GM19239 (cell line): ENCODE measurements at regions not wholly inside any gene's neighbourhood (a gene's known extent, or its start where the extent isn't known, plus 50 kb on each side); places are given as distances from the start of the nearest gene placed in this dataset.

ENCODE experiments used
- DNase-seq: peaks from one replicate; pipeline ENCODE4 v3.0.0; 2011; ENCODE audit warnings: low spot score; ENCODE audit not compliant: insufficient read length
- FAIRE-seq: peaks from 2 replicates; lab custom pipeline; 2011; peaks lifted over from hg19 to GRCh38; lab: Jason Lieb, UNC

- DNase-seq (no peak), FAIRE-seq (no peak)
Measured at GRCh38 chr11:10386361-10386760, 68.7 kb upstream of the AMPD3 start.

DNA sequence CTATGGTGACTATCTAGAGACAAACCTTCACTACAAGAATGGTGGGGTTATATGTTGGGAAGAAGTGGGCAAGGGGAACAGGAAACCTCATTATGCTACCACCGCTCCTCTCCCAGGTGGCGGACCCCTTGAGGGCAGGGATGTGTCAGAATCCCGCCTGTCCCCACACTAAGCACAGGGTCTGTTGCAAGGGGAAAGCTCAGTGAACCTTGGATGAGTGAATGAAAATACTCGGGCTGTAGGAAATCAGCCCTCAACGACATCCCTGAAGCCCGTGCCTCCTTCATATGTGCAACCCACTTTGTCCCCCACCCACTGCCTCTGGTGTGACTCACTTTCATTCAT is 68.2 kb upstream of the AMPD3 start:
- no peak for FAIRE-seq
- no peak for DNase-seq

GRCh38 chr11:10387206-10388083 is 67.6 kb upstream of the AMPD3 start:
- DNase-seq (no peak), FAIRE-seq (no peak)

GRCh38 chr11:10388101-10388500 is 67.0 kb upstream of the AMPD3 start:
- FAIRE-seq (no peak), DNase-seq (no peak)

DNA sequence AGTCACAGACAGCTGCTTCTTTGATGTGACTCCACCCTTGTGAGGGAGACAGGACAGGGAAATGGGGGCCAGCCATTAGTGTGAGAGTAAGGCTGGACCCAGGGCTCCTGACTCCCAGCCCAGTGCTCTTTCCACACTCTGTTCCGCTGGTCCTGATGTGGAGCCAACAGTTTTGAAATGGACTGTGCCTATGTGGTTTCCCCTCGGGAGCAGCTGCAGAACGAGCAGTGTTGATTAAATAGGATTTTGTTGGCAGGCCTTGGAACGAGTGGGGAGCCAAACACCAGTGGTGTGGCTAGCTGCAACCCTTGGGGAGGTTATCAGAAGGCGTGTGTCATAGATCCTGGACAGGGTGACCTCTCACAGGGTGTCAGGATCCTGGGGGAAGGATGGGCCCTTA is 66.5 kb upstream of the AMPD3 start:
- FAIRE-seq = no peak
- DNase-seq = no peak

GRCh38 chr11:10390375-10390774 is 64.7 kb upstream of the AMPD3 start:
- FAIRE-seq = no peak
- no peak for DNase-seq

GRCh38 chr11:10392095-10393079 is 62.7 kb upstream of the AMPD3 start:
- FAIRE-seq = no peak
- DNase-seq = no peak

GRCh38 chr11:10394229-10395101 is 60.6 kb upstream of the AMPD3 start:
- FAIRE-seq (no peak), DNase-seq (no peak)

- no peak for FAIRE-seq
Measured at GRCh38 chr11:10395166-10395897, 59.7 kb upstream of the AMPD3 start.

DNA sequence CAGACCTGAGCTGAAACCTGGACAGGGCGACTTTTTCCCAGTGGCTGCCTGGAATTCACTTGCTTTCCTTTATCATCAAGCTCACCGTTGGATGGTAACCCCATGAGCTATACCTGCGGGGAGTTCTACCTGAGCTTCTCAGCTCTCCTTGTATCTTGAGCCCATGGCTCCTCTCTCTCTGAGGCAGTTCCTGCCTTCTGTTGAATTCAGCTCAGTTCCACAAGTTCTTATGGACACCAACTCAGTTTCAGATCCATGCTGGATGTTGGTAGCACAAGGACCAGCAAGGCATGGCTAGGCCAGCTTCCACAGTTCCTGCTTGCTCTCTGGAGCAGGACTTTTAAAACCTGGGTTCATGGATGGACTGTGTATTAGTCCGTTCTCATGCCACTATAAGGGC is 58.3 kb upstream of the AMPD3 start:
- DNase-seq (no peak), FAIRE-seq (no peak)

More at GRCh38 chr11:10395166-10395897, 59.7 kb upstream of the AMPD3 start:
- no peak for DNase-seq

DNA sequence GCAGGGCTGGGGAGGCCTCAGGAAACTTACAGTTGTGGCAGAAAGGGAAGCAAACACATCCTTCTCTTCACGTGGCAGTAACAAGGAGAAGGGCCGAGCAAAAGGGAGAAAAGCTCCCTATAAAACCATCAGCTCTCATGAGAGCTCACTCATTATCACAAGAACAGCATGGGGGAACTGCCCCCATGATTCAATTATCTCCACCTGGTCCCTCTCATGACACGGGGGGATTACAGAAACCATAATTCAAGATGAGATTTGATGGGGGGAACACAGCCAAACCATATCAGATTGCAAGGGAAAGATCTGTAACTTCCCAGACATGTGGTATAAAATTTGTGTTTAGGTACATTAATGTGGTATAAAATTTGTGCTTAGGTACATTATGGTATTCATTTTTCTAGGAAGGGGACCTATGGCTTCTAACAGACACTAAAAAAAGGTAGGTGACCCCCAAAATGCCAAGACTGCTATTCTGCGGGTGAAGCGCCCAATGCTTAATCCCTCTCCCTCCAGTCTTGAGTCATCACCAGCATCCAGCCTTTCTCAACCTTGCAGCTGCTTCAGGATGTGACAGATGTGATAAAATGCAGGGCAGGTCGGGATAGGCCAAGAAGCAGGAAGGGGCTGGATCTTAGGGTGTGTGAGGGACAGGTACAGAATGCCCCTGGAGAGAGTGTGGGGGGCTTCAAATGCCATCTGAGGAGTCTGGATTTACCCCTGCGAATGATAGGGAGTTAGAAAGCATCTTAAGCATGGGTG is 57.7 kb upstream of the AMPD3 start:
- FAIRE-seq = no peak
- no peak for DNase-seq

- FAIRE-seq (no peak), DNase-seq (no peak)
Measured at GRCh38 chr11:10398525-10398924, 56.5 kb upstream of the AMPD3 start.

DNA sequence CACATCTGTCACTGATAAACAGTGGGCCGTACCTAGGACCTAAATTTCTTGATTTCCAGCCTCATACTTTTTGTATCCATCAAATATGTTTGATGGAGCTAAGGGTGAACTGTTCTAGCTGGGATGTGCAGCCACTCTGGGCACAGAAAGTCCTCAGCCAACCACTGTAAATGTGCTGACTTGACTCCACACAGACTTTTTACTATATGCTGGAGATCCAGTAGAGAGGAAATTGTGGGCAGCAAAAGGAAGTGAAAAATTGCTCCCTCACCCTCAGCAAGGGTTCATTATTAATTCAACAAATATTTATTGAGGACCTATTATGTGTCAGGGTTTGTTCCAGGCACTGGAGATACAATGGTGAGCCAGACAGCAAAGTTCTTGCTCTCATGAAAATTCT is 54.2 kb upstream of the AMPD3 start:
- FAIRE-seq (no peak), DNase-seq (no peak)

GRCh38 chr11:10401256-10401655 is 53.8 kb upstream of the AMPD3 start:
- DNase-seq = no peak
- no peak for FAIRE-seq

DNA sequence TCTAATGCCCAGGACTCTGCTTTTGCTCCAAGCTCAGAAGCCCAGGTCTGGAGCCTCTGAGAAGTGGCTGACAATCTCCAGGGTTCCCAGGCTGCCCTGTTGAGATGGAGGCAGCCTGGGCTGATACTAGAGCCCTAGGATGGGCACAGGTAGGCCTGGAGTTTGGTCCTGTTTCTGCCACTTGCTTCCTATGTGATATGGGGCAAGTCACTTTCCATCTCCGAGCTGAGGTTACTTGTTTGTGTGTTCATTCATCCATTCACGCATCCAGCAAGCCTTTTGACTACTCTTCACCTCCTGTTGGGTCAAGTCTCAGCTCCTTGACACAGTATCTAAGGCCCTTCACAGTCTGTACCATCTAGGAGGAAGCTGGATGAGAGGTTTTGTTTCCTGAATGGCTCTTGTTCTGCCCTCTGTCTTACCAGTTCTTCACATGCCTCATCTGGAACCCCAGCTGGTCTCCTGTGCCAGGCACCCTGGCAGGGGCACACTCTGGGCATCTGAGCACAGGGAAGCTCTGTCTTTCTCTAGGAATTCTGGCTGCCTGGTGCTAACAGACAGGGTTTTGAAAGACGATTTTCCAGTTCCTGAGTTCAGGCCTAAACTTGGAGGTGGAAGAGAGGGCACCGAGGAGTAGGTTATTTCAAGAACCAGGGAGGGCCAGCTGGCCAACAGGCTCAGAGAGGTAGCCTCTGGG is 53.2 kb upstream of the AMPD3 start:
- DNase-seq (no peak), FAIRE-seq (no peak)
